AML-193 (cell line): ENCODE measurements at regions not wholly inside any gene's neighbourhood (a gene's known extent, or its start where the extent isn't known, plus 50 kb on each side); places are given as distances from the start of the nearest gene placed in this dataset.
"Not testable (repeated sequence)": the region's sequence is repeated elsewhere in the genome, so short reads cannot be mapped to it uniquely, and the experiment has no call there.

Source experiments
- DNase-seq, 2 experiments: peaks; one replicate each; lab custom pipeline; 2025; lab: John Stamatoyannopoulos, UW

DNA sequence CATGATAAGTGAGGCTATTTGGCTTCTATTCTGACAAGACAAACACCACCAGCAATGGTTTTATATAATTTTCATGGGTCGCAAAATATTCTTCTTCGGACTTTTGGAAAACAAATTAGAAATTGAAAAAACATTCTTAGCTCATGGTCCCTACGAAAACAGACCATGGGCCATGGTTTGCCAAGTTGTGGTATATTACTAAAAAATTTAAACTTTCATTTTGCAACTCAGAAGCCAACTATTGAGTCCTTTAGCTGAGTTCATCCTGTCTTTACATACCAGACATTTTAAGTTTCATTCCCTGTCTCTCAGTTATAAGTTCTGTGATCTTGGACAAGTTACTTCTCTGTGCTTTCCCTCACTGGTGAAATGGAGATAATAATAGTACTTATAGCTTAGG lies 198.1 kb downstream of the CSNK1G3 start:
- DNase-seq, result no peak

DNA sequence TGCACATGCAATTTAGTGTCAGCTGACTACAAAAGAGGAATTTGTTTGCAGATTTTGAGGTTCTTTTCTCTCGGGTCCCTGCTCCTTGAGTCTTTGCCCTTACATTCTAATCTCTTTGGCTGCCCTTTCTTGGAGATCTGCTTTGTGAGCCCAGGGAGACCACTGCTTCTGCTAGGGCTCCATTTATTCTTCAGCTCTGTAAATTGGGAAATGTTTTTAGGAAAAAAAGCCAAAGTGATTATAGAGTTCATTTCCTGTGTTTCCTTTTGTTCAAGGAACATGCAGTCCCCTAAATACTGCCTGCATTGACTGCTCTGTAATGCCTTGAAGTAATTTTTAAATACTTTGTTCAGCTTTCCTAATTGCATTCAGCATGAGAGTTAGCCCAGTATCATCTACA lies 197.4 kb downstream of the CSNK1G3 start:
- no peak for DNase-seq

DNA sequence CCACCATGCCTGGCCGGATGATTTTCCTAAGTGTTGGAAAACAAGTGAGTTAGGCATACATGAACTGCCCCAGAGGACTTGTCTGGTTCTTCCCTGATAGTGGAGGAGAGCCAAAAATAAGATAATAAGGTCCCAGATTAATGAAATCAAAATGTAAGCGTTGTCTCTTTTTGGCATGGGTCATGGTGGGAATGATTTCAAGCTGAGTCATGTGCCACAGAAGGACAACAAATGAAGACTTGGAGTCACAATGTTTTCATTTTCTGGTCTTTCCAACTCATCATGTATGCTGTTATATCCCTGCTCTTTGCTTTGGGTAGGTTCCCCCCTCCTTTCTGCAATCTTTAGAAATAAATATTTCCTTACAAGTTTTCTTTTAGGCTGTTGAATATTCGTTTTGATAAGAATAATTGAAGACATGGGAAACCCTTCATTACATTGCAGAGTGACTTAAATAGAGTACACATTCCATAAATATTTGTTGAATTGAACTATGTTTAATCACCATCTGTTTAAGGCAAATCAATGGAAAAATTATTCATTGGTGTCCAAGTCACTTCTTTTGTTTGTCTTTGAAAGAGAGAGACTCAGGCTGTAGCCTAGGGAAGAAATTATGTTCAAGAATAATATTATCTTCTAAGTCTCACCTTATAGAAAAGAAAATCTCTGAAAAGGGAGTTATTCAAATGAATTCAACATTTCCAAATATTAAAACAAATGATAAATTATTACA lies 196.3 kb downstream of the CSNK1G3 start:
- DNase-seq, result no peak

DNA sequence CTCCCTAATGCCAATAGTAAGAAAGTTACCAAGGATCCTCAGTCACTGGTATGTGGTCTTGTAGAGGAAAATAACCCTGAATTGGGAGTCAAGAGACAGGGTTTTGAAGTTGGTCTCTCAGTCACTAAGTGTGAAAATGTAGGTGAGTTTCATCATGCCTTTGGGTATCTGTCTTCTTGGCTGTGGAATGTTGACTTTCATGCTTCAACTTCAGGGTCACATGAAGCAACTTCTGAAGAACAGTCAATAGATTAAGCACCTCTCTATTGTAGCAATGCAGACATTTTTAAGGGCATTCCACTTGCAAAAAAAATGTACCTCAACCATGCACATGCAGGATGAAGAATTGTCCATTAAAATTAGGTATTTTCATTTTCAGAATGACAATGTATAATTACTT lies 194.6 kb downstream of the CSNK1G3 start:
- no peak for DNase-seq

DNA sequence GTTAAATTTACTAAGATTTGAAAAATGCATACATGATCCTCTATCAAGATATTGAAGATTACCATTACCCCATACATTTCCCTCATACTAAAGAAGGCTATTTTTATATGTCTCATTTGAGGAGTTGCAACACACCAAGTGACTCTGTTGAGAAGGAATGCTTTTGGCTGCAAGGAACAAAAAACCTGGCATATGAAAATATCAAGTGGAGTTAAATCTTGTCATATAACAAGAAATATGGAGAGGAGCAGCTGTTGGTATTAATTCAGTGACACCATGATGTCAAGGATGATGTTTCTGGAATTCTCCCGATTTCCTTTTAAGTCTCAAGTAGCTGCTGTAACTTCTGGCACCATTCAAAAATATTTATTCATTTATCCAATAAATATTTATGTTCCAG lies 193.8 kb downstream of the CSNK1G3 start:
- DNase-seq, result no peak

DNA sequence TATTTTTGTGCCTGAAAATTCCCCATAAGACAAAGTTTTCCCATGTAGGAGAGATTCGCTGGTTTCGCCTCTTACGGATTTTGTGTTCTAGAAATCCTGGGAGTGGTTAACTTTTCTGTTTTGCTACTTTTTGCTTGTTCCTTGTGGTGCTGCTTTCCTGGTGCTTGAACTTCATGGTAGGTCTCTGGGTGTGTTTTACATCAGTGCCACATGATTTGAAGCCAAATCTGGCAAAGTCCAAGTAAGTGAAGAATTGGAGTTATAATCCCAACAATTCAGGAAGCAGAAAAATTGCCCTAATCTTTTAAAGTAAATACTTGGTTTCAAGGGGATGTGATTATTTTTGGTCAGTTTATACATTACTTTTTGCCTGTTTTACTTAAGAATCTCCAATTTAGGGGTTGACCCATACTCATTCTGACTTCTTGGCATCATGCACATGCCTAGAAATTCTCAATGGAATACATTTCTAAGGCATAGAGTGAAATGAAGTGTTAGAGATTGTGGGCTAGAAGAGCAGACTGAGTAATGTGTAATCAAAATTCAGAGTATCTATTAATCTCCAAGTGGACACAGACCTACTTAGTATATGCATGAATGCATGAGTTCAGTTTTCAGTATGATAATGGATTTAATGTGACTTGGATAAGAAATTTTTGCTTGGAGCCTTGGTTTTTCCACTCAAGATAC lies 189.7 kb downstream of the CSNK1G3 start:
- no peak for DNase-seq

DNA sequence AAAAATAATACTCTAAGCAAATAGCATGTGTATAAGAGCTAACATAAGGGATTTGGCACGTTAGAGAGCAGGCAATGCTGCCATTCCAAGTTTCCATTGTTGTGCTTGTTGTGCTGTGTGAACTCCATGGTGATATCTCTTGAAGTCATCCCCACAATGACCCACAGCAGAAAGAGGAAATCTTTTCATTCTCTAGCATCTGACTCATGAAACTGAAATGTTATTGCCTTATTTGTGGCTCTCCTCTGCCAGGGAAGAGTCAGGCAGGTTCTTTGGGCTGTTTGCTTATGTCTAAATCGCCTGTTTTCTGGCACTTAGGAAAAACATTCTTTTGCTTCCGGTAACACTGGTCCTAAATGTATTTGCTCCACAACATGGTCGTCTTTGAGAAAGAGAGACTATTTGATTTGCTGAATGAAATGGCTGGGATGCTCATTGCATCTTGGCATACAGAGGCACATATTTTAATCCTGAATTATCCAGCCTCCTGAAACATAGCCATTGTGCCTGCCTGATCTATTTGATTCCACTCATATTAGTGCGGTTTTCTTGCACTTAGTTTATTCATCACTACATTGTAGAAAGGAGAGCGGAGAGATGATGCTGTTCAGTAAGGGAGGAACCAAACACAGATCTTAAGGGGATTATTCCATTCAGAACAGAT lies 188.8 kb downstream of the CSNK1G3 start:
- no peak for DNase-seq

DNA sequence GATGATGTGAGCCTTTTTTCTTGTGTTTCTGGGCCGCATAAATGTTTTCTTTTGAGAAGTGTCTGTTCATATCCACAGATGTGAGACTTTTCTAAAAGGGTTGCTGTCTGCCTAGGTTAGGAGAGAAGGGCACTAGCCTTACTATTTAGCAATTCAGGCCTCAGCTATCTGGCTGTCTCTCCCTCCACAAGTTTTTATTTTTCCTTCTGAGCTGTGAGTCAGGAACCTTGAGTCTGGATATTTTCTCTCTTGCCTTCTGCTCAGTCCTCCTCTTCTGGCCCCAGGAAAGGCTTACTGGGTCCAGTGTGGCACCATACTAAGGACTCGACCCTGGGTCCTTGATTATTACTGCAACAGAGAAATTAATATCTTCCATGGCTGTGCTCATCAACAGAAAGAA lies 187.6 kb downstream of the CSNK1G3 start:
- DNase-seq, result no peak

DNA sequence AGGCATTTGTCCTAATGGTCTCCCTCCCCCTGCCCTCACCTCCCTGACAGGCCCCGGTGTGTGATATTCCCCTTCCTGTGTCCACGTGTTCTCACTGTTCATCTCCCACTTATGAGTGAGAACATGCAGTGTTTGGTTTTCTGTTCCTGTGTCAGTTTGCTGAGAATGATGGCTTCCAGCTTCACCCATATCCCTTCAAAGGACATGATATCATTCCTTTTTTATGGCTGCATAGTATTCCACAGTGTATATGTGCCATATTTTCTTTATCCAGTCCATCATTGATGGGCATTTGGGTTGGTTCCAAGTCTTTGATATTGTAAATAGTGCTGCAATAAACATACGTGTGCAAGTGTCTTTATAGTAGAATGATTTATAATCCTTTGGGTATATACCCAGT lies 187.0 kb downstream of the CSNK1G3 start:
- not testable (repeated sequence) for DNase-seq

DNA sequence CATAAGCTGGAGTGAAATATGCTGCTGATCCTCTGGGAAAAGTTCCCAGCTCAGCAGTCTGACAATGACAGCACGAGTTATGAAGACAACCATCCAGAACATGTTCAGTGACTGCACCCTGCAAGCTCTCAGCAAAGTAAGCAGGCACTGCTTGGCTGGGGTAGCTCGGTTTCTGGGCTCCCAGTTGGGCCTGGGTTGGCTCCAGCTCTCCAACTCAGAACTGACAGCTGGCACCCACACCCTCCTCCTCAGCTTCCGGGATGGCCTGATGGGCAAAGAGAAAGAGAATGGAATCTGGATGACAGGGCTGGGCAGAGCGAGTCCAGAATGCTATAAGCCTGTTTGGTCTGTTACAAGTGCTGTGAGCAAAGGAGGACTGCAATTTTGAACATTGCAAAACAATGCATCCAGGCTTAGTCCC lies 185.0 kb downstream of the CSNK1G3 start:
- no peak for DNase-seq

DNA sequence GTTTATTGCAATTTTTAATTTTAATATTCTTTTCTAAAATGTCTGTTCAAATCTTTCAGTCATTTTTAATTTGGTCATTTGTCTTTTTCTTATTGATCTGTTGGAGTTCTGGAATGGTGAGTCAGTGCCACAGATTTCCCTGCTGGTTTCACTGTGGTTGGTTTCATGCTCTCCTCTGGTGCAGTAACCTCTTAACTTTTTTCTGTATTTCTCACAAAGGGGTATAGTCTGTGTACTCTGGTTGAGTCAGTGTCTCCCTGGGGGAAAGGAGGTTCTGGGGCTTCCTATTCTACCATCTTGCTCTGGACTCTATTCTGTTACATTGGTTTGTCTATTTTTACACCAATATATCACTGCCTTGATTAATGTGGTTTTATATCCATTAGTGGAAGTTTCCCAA lies 178.8 kb downstream of the CSNK1G3 start:
- DNase-seq, result no peak

DNA sequence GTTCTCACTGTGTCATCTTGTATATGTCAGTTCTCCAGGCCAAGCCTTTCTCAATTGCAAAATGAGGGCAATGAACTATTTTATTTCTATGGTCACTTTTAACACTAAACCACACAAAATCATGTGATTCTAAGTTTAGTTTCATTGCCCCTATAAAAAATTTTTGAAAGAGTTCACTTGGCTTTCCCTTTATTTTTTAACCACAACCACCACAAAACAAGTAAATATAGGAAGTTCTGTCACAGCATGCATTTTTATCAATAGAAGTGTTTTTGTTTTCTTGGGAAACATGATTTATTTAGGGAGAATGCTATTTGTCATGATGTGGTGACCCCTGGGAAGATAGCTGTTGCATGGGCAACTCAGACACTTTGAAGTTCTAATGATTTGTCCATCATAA lies 169.1 kb downstream of the CSNK1G3 start:
- DNase-seq, result no peak

DNA sequence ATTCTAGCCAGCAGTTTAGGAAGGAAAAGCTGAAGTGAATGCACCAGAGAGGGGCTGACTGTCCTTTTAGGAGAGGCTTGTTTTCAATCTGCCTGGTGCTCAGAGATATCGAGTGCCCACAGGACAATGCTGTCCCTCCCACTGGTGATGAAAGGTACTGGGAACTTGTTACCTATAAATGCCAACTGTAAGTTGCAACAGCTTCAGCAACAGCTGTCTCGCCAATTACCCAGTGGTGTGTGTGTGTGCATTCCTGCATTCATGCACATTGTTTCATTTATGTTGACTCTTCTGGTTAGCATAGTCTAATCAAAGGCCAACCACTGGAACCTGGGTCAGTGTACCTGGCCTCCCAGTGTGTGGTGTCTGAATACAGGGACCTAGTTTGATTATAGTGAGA lies 161.1 kb downstream of the CSNK1G3 start:
- DNase-seq, result no peak

DNA sequence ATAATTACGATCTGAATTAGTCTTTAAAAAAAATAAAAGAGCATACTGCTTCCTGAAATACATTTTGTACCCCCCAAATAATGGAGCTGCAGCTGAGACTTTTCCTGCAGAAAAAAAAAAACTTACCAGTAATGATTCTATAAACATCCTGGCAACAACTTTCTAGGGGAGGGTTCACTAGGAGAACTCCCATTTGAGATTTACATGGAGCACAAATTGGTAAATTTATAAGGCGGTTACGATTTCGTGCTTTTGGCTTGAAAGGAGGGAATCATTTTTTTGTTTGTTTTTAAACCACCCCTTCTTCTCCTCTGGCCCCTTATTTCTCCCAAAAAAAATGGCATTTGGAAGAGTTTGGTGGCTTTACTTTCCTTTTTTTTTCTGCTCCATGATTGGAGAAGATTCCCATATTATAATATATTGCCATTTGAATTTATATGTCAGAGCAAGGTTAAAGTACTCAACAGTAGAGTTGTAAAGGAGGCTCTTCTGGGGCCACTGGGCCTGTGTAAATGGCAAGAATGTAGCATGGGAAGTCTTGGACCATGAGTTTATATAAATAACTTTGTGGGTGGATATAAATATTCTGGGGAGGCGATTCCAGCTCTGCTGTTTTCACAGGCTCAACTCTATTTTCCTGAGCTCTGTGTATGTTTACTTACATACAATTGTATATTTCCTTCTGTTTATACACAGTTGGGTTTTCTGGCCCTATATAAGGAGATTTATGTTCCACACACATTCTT lies 159.9 kb downstream of the CSNK1G3 start:
- no peak for DNase-seq

DNA sequence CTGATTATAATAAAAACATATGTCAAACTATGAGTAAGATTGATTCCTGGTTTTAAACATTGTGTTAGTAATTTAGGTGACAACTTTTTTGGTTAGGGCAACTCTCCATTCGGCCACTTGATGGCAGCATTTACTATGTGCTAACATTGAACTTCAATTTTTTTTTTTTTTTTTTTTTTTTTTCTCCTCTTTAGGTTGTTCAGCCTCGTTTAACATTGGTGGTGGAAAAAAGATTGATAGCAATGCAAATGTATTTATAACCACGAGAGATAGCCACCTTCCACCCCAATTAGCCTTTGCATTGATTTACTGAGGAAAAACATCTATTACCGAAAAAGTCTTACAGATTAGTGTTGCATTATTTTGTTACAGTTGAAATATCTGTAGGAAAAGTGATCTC lies 159.1 kb downstream of the CSNK1G3 start:
- peak; percentile 30 to 43 for DNase-seq
